ENCODE measurements at regions not wholly inside any gene's neighbourhood (a gene's known extent, or its start where the extent isn't known, plus 50 kb on each side); places are given as distances from the start of the nearest gene placed in this dataset.

DNA sequence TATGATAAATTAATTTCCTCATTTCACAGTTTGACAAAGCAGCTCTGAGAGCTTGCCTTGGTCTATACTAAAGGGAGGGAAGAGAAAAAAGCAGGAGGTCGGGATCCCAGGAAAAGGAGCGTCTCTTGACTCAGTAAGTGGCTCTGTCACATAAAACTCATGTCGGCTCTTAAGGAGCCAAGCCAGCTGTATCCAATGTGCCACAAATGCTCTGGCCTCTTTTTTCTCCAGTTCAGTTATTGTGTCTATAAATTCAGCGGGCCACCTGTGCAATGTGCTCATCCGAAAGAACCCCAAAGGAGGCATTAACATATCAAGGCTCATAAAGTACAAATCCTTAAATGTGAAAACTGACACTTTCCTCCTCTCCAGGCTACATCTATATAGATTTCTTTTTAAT, 337.7 kb upstream of the FAM241A start:
- Histone ChIP-seq H3K9ac (ENCODE audit: insufficient read depth in 1 of 2, low read depth in 2 of 2, low read length in 2 of 2) (no peak overlapping the region), H3K9me1 (ENCODE audit: control insufficient read depth, insufficient read depth, low read length) (no peaks in the 10 kb centered on the region), H3K4me3 (no peak overlapping the region), H4K20me1 (replicated peaks; ENCODE audit: control insufficient read depth, insufficient read depth, low read length) (no peaks in the 10 kb centered on the region), H3K36me3 (ENCODE audit: control insufficient read depth, insufficient read depth, low read length) (no peaks in the 10 kb centered on the region), H3K4me1 (replicated peaks in 1 of 2; ENCODE audit: control insufficient read depth in 2 of 2, insufficient read depth in 2 of 2, low read length in 2 of 2) (no peaks in the 10 kb centered on the region), H3K27me3 (ENCODE audit: control insufficient read depth in 2 of 2, insufficient read depth in 2 of 2, low read length in 2 of 2) (no peaks in the 10 kb centered on the region), H3K4me2 (ENCODE audit: insufficient read depth, low read length) (no peak overlapping the region), H3K27ac (ENCODE audit: extremely low read depth, low read depth, low read length) (no peak overlapping the region), H3K9me3 (replicated peaks; ENCODE audit: control insufficient read depth, insufficient read depth, low read depth, low read length) (no peaks in the 10 kb centered on the region; the same call in 1 of the 2 replicates), H3K79me2 (ENCODE audit: control insufficient read depth, insufficient read depth, low read length) (no peaks in the 10 kb centered on the region), H2AFZ (ENCODE audit: low read depth, low read length) (no peak overlapping the region)
- no TSS peak for BruUV-seq (replicated peaks)
- POLR2A ChIA-PET, result no interaction called here
- CTCF ChIA-PET (ENCODE audit: low intra/inter-chr PET ratio), result no interaction called here
- DNase-seq (ENCODE audit: extremely low read depth in 1 of 4, low spot score in 3 of 4) (no peak), ATAC-seq (no peak), FAIRE-seq (no peak)
- intact Hi-C loops (cut with micrococcal nuclease), result no loop called here
- in situ Hi-C loops (cut with MboI), result no loop called here
- WGBS (ENCODE audit: insufficient coverage, low coverage, missing lambda C conversion rate), result 0% methylated on average over 5 of the region's 5 CpGs
- TF ChIP-seq HDAC6 (IDR thresholded peaks at IDR 0.05; ENCODE audit: low read depth, low read length) (no peak), CSDE1 (IDR thresholded peaks at IDR 0.05) (no peak), ZNF174 (CRISPR knock-in tag; IDR thresholded peaks at IDR 0.05) (no peak), MYBL2 (IDR thresholded peaks at IDR 0.05; ENCODE audit: low read depth) (no peak), MYBL2 (CRISPR knock-in tag; IDR thresholded peaks at IDR 0.05; ENCODE audit: borderline replicate concordance) (no peak), GATAD2B (IDR thresholded peaks at IDR 0.05; ENCODE audit: borderline replicate concordance) (no peak), HDAC2 (IDR thresholded peaks at IDR 0.05) (no peak), MXI1 (IDR thresholded peaks at IDR 0.05; ENCODE audit: low read depth, low read length) (no peak), ARNT (IDR thresholded peaks at IDR 0.05) (no peak), KDM5B (IDR thresholded peaks at IDR 0.05; ENCODE audit: insufficient replicate concordance, low read depth, low read length) (no peak), CREB1 (IDR thresholded peaks at IDR 0.05) (no peak), CREB1 (CRISPR knock-in tag; IDR thresholded peaks at IDR 0.05) (no peak), SMAD4 (CRISPR knock-in tag; conservative IDR thresholded peaks at IDR 0.05) (no peak), TBP (optimal IDR thresholded peaks at IDR 0.05; ENCODE audit: low read depth, low read length) (no peak)
- TF ChIP-seq, protein P1, sequence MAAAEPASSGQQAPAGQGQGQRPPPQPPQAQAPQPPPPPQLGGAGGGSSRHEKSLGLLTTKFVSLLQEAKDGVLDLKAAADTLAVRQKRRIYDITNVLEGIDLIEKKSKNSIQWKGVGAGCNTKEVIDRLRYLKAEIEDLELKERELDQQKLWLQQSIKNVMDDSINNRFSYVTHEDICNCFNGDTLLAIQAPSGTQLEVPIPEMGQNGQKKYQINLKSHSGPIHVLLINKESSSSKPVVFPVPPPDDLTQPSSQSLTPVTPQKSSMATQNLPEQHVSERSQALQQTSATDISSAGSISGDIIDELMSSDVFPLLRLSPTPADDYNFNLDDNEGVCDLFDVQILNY (CRISPR knock-in tag; IDR thresholded peaks at IDR 0.05), result no peak
- TF ChIP-seq, protein P2, sequence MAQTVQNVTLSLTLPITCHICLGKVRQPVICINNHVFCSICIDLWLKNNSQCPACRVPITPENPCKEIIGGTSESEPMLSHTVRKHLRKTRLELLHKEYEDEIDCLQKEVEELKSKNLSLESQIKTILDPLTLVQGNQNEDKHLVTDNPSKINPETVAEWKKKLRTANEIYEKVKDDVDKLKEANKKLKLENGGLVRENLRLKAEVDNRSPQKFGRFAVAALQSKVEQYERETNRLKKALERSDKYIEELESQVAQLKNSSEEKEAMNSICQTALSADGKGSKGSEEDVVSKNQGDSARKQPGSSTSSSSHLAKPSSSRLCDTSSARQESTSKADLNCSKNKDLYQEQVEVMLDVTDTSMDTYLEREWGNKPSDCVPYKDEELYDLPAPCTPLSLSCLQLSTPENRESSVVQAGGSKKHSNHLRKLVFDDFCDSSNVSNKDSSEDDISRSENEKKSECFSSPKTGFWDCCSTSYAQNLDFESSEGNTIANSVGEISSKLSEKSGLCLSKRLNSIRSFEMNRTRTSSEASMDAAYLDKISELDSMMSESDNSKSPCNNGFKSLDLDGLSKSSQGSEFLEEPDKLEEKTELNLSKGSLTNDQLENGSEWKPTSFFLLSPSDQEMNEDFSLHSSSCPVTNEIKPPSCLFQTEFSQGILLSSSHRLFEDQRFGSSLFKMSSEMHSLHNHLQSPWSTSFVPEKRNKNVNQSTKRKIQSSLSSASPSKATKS (CRISPR knock-in tag; IDR thresholded peaks at IDR 0.05), result no peak
- TF ChIP-seq, protein P3, sequence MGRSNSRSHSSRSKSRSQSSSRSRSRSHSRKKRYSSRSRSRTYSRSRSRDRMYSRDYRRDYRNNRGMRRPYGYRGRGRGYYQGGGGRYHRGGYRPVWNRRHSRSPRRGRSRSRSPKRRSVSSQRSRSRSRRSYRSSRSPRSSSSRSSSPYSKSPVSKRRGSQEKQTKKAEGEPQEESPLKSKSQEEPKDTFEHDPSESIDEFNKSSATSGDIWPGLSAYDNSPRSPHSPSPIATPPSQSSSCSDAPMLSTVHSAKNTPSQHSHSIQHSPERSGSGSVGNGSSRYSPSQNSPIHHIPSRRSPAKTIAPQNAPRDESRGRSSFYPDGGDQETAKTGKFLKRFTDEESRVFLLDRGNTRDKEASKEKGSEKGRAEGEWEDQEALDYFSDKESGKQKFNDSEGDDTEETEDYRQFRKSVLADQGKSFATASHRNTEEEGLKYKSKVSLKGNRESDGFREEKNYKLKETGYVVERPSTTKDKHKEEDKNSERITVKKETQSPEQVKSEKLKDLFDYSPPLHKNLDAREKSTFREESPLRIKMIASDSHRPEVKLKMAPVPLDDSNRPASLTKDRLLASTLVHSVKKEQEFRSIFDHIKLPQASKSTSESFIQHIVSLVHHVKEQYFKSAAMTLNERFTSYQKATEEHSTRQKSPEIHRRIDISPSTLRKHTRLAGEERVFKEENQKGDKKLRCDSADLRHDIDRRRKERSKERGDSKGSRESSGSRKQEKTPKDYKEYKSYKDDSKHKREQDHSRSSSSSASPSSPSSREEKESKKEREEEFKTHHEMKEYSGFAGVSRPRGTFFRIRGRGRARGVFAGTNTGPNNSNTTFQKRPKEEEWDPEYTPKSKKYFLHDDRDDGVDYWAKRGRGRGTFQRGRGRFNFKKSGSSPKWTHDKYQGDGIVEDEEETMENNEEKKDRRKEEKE (IDR thresholded peaks at IDR 0.05; ENCODE audit: borderline replicate concordance in 1 of 2, control insufficient read depth in 1 of 2, low read depth in 2 of 2, low read length in 1 of 2), result no peak
- TF ChIP-seq, protein P4, sequence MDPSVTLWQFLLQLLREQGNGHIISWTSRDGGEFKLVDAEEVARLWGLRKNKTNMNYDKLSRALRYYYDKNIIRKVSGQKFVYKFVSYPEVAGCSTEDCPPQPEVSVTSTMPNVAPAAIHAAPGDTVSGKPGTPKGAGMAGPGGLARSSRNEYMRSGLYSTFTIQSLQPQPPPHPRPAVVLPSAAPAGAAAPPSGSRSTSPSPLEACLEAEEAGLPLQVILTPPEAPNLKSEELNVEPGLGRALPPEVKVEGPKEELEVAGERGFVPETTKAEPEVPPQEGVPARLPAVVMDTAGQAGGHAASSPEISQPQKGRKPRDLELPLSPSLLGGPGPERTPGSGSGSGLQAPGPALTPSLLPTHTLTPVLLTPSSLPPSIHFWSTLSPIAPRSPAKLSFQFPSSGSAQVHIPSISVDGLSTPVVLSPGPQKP (CRISPR knock-in tag; IDR thresholded peaks at IDR 0.05), result no peak
